CD14-positive monocyte (primary cell): ENCODE measurements at regions not wholly inside any gene's neighbourhood (a gene's known extent, or its start where the extent isn't known, plus 50 kb on each side); places are given as distances from the start of the nearest gene placed in this dataset.

Source experiments
- DNase-seq, 3 donors: peaks; one replicate each; pipeline ENCODE4 v3.0.0-alpha.2; 2011 to 2022
- H2AFZ ChIP-seq: 2 replicates; pipeline ENCODE4 v1.6.0; 2012; ENCODE audit warnings: mild to moderate bottlenecking, low read depth, low read length, inconsistent platforms; ENCODE audit not compliant: insufficient read depth, poor library complexity, severe bottlenecking
- H3K27ac ChIP-seq, 2 donors: 1 replicate in 1 of 2; 2 replicates in 1 of 2; pipeline ENCODE4 v1.5.1; 2012 to 2013; ENCODE audit warnings: low read length in 2 of 2, control low read depth in 1 of 2, inconsistent platforms in 1 of 2, low read depth in 1 of 2, mild to moderate bottlenecking in 1 of 2
- H3K27me3 ChIP-seq, 2 donors: one replicate each; pipeline versions ENCODE4 v1.6.0 to v1.6.1; 2011 to 2013; ENCODE audit warnings: low read length in 2 of 2; ENCODE audit not compliant: control insufficient read depth in 2 of 2, insufficient read depth in 2 of 2
- H3K36me3 ChIP-seq, 2 donors: replicated peaks in 1 of 2; 1 replicate in 1 of 2; 2 replicates in 1 of 2; pipeline versions ENCODE4 v1.5.1 to v1.6.1; 2012 to 2013; ENCODE audit warnings: low read length in 2 of 2, control low read depth in 1 of 2, inconsistent platforms in 1 of 2, mild to moderate bottlenecking in 1 of 2; ENCODE audit not compliant: insufficient read depth in 2 of 2, control insufficient read depth in 1 of 2
- H3K4me1 ChIP-seq, 2 donors: 1 replicate in 1 of 2; 2 replicates in 1 of 2; pipeline versions ENCODE4 v1.5.1 to v1.6.1; 2012 to 2013; ENCODE audit warnings: low read length in 2 of 2, control low read depth in 1 of 2, inconsistent platforms in 1 of 2, mild to moderate bottlenecking in 1 of 2, moderate library complexity in 1 of 2; ENCODE audit not compliant: insufficient read depth in 2 of 2, control insufficient read depth in 1 of 2
- H3K4me2 ChIP-seq: replicated peaks from 2 replicates; pipeline ENCODE3; 2012; ENCODE audit warnings: low read length, moderate library complexity, mild to moderate bottlenecking; ENCODE audit not compliant: poor library complexity, severe bottlenecking; ENCODE audit errors: extremely low read depth
- H3K4me3 ChIP-seq, 3 experiments: fragments of 200-600 bp in 1 of 3; sonication (generic) in 1 of 3; replicated peaks in 1 of 3; 1 replicate in 2 of 3; 2 replicates in 1 of 3; pipeline ENCODE4 v1.5.1; 2011 to 2013; ENCODE audit warnings: low read length in 3 of 3, mild to moderate bottlenecking in 3 of 3, control low read depth in 2 of 3, low read depth in 2 of 3, inconsistent platforms in 1 of 3, moderate library complexity in 1 of 3
- H3K79me2 ChIP-seq: 2 replicates; pipeline ENCODE4 v1.6.0; 2012; ENCODE audit warnings: mild to moderate bottlenecking, control low read depth, inconsistent platforms, low read length, moderate library complexity; ENCODE audit not compliant: insufficient read depth
- H3K9ac ChIP-seq: 2 replicates; pipeline ENCODE4 v1.6.0; 2017; ENCODE audit warnings: low read length, mild to moderate bottlenecking; ENCODE audit not compliant: insufficient read depth, poor library complexity, severe bottlenecking
- H3K9me3 ChIP-seq, 2 donors: replicated peaks in 1 of 2; 1 replicate in 1 of 2; 2 replicates in 1 of 2; pipeline versions ENCODE4 v1.5.1 to v1.6.1; 2012 to 2013; ENCODE audit warnings: low read length in 2 of 2, control low read depth in 1 of 2; ENCODE audit not compliant: control insufficient read depth in 1 of 2, insufficient read depth in 1 of 2
- H4K20me1 ChIP-seq: 2 replicates; pipeline ENCODE4 v1.6.0; 2012; ENCODE audit warnings: mild to moderate bottlenecking, low read length, control low read depth, moderate library complexity; ENCODE audit not compliant: insufficient read depth
- H3K27ac Mint-ChIP-seq, 7 donors: one replicate each; pipeline ENCODE4 v1.8.0; 2020; ENCODE audit warnings: mild to moderate bottlenecking in 7 of 7, mixed read lengths in 7 of 7, moderate library complexity in 6 of 7, inconsistent platforms in 2 of 7
- H3K27me3 Mint-ChIP-seq, 3 donors: one replicate each; pipeline ENCODE4 v1.8.0; 2021 to 2022; ENCODE audit warnings: low read depth in 3 of 3, mild to moderate bottlenecking in 3 of 3, mixed read lengths in 3 of 3, moderate library complexity in 3 of 3, inconsistent platforms in 1 of 3
- H3K36me3 Mint-ChIP-seq, 2 donors: one replicate each; pipeline ENCODE4 v1.8.0; 2020; ENCODE audit warnings: mixed read lengths in 2 of 2, inconsistent platforms in 1 of 2, mild to moderate bottlenecking in 1 of 2
- H3K4me1 Mint-ChIP-seq: one replicate; pipeline ENCODE4 v1.8.0; 2020; ENCODE audit warnings: mild to moderate bottlenecking, mixed read lengths
- H3K4me3 Mint-ChIP-seq, 2 donors: one replicate each; pipeline ENCODE4 v1.8.0; 2020; ENCODE audit warnings: mild to moderate bottlenecking in 2 of 2, mixed read lengths in 2 of 2, moderate library complexity in 1 of 2
- H3K9me3 Mint-ChIP-seq, 7 donors: one replicate each; pipeline ENCODE4 v1.8.0; 2020 to 2022; ENCODE audit warnings: mixed read lengths in 7 of 7, mild to moderate bottlenecking in 6 of 7, moderate library complexity in 6 of 7, inconsistent platforms in 2 of 7
- WGBS: methylation state at CpG from one replicate; pipeline ENCODE4 v1.1.5; 2013; ENCODE audit warnings: missing lambda C conversion rate; ENCODE audit not compliant: insufficient coverage; 5-methylcytosine and 5-hydroxymethylcytosine counted together
- intact Hi-C, 2 donors: fragments of 100-400 bp; cut with micrococcal nuclease; formaldehyde crosslinking; loops; one replicate each; pipeline versions ENCODE4 v1.15.0 to v1.15.1; 2023
- TF ChIP-seq, protein P1 (sequence below): fragments of 200-600 bp; IDR thresholded peaks from one replicate; pipeline ENCODE4 v1.8.0; 2022; ENCODE audit warnings: antibody characterized with exemption, mild to moderate bottlenecking

- Histone ChIP-seq H3K9me3 (peaks cover 1 to 2% of the 10 kb centered on the region in 2 donors), H3K27ac (no peak overlapping the region), H3K27me3 (no peaks in the 10 kb centered on the region), H3K9ac (no peak overlapping the region), H4K20me1 (no peaks in the 10 kb centered on the region), H3K4me1 (no peaks in the 10 kb centered on the region), H3K4me3 (no peak overlapping the region), H3K79me2 (no peaks in the 10 kb centered on the region), H3K4me2 (no peak overlapping the region), H2AFZ (no peak overlapping the region), H3K36me3 (no peaks in the 10 kb centered on the region)
- Mint-ChIP-seq H3K4me3 (no peak overlapping the region), H3K4me1 (no peaks in the 10 kb centered on the region), H3K36me3 (no peaks in the 10 kb centered on the region), H3K27me3 (peaks cover 0 to 1% (median 0%) of the 10 kb centered on the region in 3 donors), H3K27ac (no peak overlapping the region), H3K9me3 (peaks cover 0 to 5% (median under 1%) of the 10 kb centered on the region in 7 donors)
- intact Hi-C loops = no loop called here
- DNase-seq = no peak
- TF ChIP-seq, protein P1, sequence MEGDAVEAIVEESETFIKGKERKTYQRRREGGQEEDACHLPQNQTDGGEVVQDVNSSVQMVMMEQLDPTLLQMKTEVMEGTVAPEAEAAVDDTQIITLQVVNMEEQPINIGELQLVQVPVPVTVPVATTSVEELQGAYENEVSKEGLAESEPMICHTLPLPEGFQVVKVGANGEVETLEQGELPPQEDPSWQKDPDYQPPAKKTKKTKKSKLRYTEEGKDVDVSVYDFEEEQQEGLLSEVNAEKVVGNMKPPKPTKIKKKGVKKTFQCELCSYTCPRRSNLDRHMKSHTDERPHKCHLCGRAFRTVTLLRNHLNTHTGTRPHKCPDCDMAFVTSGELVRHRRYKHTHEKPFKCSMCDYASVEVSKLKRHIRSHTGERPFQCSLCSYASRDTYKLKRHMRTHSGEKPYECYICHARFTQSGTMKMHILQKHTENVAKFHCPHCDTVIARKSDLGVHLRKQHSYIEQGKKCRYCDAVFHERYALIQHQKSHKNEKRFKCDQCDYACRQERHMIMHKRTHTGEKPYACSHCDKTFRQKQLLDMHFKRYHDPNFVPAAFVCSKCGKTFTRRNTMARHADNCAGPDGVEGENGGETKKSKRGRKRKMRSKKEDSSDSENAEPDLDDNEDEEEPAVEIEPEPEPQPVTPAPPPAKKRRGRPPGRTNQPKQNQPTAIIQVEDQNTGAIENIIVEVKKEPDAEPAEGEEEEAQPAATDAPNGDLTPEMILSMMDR = no peak
These were observed 624.8 kb upstream of the ADGRL3 start for GRCh38 chr4:60575336-60575735.

DNA sequence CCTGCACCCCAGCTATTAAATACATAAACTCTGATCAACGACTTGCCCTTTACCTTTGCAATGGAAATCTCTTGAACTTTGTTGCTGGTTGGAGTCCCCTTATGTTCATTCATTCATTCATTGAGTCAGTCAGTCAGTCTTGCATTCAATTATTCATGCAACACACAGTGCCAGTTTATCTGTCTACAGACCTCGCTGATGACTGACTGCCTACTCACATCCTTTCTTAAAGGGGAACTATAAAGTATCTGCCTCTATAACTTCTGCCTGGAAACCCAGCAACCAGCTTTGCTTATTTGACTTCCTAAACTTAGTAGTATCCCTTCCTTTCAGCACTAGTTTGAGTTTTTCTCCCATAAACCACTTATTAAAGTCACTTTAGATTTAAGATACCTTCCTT is 620.8 kb upstream of the ADGRL3 start:
- H2AFZ ChIP-seq = no peak overlapping the region
- no peak overlapping the region for H3K9ac ChIP-seq
- H3K27ac ChIP-seq = no peak overlapping the region
- no peaks in the 10 kb centered on the region for H3K36me3 ChIP-seq
- intact Hi-C loops = no loop called here
- H3K4me3 Mint-ChIP-seq = no peak overlapping the region
- H3K27me3 Mint-ChIP-seq = peaks cover 0 to 1% (median 0%) of the 10 kb centered on the region in 3 donors
- no peak overlapping the region for H3K27ac Mint-ChIP-seq
- no peaks in the 10 kb centered on the region for H3K4me1 Mint-ChIP-seq
- H3K36me3 Mint-ChIP-seq = no peaks in the 10 kb centered on the region
- no peaks in the 10 kb centered on the region for H3K79me2 ChIP-seq
- H3K27me3 ChIP-seq = no peaks in the 10 kb centered on the region
- WGBS = 45% methylated on average over 2 of the region's 2 CpGs
- no peak overlapping the region for H3K4me3 ChIP-seq
- no peak overlapping the region for H3K4me2 ChIP-seq
- DNase-seq = no peak
- H3K4me1 ChIP-seq = no peaks in the 10 kb centered on the region
- H3K9me3 ChIP-seq = no peaks in the 10 kb centered on the region
- H3K9me3 Mint-ChIP-seq = peaks cover 0 to 5% (median 0%) of the 10 kb centered on the region in 7 donors
- no peaks in the 10 kb centered on the region for H4K20me1 ChIP-seq
- TF ChIP-seq, protein P1 = no peak
